T-helper 17 cell (primary cell): ENCODE measurements at regions not wholly inside any gene's neighbourhood (a gene's known extent, or its start where the extent isn't known, plus 50 kb on each side); places are given as distances from the start of the nearest gene placed in this dataset.

Source experiments
- ATAC-seq: fragments of 150-1000 bp; cut with Tn5 transposase; 2 replicates; pipeline ENCODE4 v1.10.0; 2021; ENCODE audit warnings: mild to moderate bottlenecking, moderate library complexity
- DNase-seq, 3 donors: peaks; one replicate each; pipeline versions ENCODE4 v3.0.0 to v3.0.0-alpha.2; 2020 to 2021
- H3K9me3 ChIP-seq: one replicate; pipeline ENCODE4 v1.7.0; 2013; ENCODE audit warnings: low read length, mild to moderate bottlenecking; ENCODE audit not compliant: control insufficient read depth, poor library complexity, severe bottlenecking
- H3K27ac Mint-ChIP-seq: one replicate; pipeline ENCODE4 v1.8.0; 2022; ENCODE audit warnings: mild to moderate bottlenecking, moderate library complexity, mixed read lengths
- H3K27me3 Mint-ChIP-seq: one replicate; pipeline ENCODE4 v1.8.0; 2022; ENCODE audit warnings: mixed read lengths
- H3K36me3 Mint-ChIP-seq: one replicate; pipeline ENCODE4 v1.8.0; 2022; ENCODE audit warnings: low read depth, mixed read lengths
- H3K4me1 Mint-ChIP-seq: one replicate; pipeline ENCODE4 v1.8.0; 2022; ENCODE audit warnings: mild to moderate bottlenecking, mixed read lengths
- H3K4me3 Mint-ChIP-seq: one replicate; pipeline ENCODE4 v1.8.0; 2022; ENCODE audit warnings: mild to moderate bottlenecking, moderate library complexity, mixed read lengths

DNA sequence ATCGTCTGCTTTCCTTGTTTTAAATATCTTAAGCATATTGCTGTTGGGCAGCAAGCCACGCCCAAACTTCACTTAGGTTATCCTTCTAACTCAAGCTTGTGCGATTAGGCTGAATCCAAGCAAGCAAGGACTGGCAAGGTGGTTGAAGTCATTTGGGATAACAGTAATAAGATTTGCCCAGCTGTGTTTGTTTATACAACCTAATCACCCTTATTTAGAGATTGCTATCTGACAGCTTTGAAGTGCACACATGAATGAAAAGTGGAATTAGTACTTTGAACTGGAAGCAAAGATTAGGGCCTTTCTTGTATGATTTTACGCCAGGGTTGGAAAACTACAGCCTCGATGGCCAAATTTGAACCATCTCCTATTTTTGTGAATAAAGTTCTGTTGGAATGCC is 182.1 kb downstream of the ASB9 start:
- DNase-seq (no peak), ATAC-seq (no peak)
- no peak overlapping the region for H3K27ac Mint-ChIP-seq
- no peaks in the 10 kb centered on the region for H3K27me3 Mint-ChIP-seq
- H3K4me1 Mint-ChIP-seq = no peaks in the 10 kb centered on the region
- no peaks in the 10 kb centered on the region for H3K9me3 ChIP-seq
- no peaks in the 10 kb centered on the region for H3K36me3 Mint-ChIP-seq
- H3K4me3 Mint-ChIP-seq = no peak overlapping the region

DNA sequence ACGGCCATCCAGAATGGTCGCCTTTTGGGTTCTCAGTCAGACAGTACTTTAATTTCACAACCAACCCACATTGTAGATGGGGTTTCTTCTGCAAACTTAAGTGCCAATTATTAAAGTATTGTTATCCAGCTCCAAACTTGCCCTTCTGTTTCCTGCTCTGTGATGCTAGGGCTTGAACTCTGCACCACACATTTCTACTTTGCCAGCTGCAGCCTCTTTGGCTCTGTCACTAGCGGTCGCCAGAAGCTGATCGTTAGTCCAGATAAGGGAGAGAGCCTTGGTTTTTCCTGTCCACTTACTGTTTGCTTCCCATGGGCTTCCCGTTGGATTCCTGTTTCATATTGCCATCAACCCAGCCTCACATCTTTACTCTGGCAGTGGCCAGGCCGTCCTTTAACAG is 196.6 kb downstream of the ASB9 start:
- H3K9me3 ChIP-seq = no peaks in the 10 kb centered on the region
- H3K27me3 Mint-ChIP-seq = no peaks in the 10 kb centered on the region
- H3K4me3 Mint-ChIP-seq = no peak overlapping the region
- no peak overlapping the region for H3K27ac Mint-ChIP-seq
- no peak for ATAC-seq
- no peak for DNase-seq
- H3K36me3 Mint-ChIP-seq = no peaks in the 10 kb centered on the region
- H3K4me1 Mint-ChIP-seq = no peaks in the 10 kb centered on the region

DNA sequence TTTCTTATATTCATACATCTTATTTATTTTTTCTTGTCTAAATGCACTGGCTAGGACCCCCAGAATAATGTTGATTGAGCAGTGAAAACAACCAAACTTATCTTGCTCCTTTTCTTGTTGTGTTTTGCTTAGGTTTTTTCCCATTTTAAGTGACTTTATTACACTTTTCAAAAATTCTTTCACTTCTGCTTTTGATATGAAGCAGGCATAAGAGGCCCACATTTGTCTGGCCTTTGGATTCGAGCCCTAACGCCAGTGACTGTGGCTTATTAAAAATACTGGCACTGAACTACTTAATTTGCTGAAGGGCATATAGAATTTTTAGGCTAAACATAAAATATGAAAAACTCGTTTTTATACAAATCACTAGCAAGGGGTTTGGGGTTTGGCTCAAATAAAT is 197.0 kb downstream of the ASB9 start:
- Mint-ChIP-seq H3K4me1 (no peaks in the 10 kb centered on the region), H3K36me3 (no peaks in the 10 kb centered on the region), H3K27me3 (no peaks in the 10 kb centered on the region), H3K27ac (no peak overlapping the region), H3K4me3 (no peak overlapping the region)
- no peak for DNase-seq
- H3K9me3 ChIP-seq = no peaks in the 10 kb centered on the region
- no peak for ATAC-seq

DNA sequence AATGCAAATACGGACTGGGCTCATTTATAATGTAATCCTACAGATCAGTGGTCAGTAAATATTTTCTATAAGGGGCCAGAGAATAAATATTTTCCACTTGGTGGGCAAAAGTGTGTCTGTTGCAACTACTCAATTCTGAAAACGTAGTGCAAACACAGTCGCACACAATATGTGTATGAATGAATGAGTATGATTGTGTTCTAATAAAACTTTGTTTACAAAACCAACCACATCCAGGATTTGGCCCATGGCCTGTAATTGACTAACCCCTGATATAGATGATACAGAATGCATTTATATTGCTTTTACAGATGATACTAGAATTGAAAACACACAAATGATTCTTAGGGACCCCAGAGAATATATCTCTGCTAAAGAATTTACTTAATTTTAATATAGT is 197.6 kb downstream of the ASB9 start:
- Mint-ChIP-seq H3K36me3 (no peaks in the 10 kb centered on the region), H3K4me3 (no peak overlapping the region), H3K27ac (no peak overlapping the region), H3K27me3 (no peaks in the 10 kb centered on the region), H3K4me1 (no peaks in the 10 kb centered on the region)
- no peaks in the 10 kb centered on the region for H3K9me3 ChIP-seq
- no peak for DNase-seq
- ATAC-seq = no peak

DNA sequence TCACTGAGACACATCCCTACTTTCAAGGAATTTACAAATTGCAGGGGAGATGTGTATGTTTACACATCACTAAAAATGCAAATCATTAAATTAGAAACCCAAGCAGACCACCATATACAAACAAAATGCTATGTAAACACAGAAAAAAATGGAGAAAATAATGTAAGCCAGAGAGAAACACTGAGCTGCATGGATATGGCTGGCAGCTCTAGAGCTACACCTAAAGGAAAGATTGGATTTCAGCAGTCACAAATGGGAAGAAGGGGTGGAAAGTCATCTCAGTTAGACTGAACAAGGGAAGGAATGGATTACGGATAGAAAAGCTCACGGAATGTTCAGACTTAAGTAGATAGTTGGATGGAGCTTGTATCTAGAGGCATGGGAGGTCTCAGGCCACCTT is 186.3 kb downstream of the MOSPD2 start:
- Mint-ChIP-seq H3K27me3 (peaks cover 7% of the 10 kb centered on the region), H3K4me1 (peaks cover 2% of the 10 kb centered on the region)

DNA sequence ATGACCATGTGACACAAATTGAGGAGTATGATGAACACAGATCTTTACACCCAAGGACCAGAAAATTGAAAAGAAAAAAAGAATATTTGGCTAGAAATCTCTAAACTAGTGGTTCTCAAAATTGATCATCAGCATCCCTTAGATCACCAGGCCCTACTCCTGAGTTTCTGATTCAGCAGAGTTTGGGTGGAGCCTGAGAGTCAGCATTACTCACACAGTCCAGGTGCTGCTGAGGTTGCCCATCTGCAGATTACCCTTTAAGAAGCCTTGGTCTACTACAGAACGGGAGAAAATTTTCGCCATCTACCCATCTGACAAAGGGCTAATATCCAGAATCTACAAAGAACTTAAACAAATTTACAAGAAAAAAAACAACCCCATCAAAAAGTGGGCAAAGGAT is 182.8 kb downstream of the MOSPD2 start:
- no peaks in the 10 kb centered on the region for H3K27me3 Mint-ChIP-seq
- no peak for DNase-seq
- ATAC-seq = no peak
- H3K4me1 Mint-ChIP-seq = peaks cover 2% of the 10 kb centered on the region
- no peak overlapping the region for H3K27ac Mint-ChIP-seq
- H3K4me3 Mint-ChIP-seq = no peak overlapping the region
- H3K9me3 ChIP-seq = no peaks in the 10 kb centered on the region
- no peaks in the 10 kb centered on the region for H3K36me3 Mint-ChIP-seq

More for the DNA sequence above, 186.3 kb downstream of the MOSPD2 start:
- H3K36me3 Mint-ChIP-seq = no peaks in the 10 kb centered on the region
- ATAC-seq = no peak
- H3K4me3 Mint-ChIP-seq = no peak overlapping the region
- H3K9me3 ChIP-seq = no peaks in the 10 kb centered on the region
- no peak for DNase-seq
- H3K27ac Mint-ChIP-seq = no peak overlapping the region

DNA sequence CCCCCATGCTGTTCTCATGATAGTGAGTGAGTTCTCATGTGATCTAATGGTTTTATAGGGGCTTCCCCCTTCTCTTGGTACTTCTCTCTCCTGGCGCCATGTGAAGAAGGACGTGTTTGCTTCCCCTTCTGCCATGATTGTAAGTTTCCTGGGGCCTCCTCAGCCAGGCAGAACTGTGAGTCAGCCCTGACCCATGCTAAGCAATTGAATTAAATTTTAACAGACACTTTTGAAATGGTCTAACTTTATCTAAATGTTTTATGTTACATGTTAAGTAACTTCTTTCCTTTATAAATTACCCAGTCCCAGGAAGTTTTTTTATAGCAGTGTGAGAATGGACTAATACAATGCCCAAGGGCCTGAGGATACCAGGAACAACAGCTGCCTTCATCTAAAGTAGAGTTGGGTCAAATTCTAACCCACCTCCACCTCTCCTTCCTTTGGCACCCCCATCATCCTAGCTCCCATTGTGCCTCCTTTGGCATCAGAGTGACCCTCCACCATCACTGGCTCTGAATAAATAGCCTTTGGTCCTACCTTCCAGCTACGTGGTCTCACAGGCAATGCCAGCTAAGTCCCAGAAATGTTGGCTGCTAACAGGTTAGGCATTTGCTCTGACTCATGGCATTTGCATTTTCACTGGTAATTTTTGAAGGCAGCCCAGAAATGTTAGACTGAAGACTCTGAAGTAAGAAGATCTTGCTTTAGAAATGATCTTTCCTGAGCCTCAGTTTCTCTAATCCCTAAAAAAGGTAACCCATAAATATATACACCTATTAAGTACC is 182.1 kb downstream of the MOSPD2 start:
- Mint-ChIP-seq H3K27me3 (no peaks in the 10 kb centered on the region), H3K36me3 (no peaks in the 10 kb centered on the region), H3K27ac (no peak overlapping the region), H3K4me1 (peaks cover 2% of the 10 kb centered on the region), H3K4me3 (no peak overlapping the region)
- H3K9me3 ChIP-seq = no peaks in the 10 kb centered on the region
- ATAC-seq (no peak), DNase-seq (no peak)

DNA sequence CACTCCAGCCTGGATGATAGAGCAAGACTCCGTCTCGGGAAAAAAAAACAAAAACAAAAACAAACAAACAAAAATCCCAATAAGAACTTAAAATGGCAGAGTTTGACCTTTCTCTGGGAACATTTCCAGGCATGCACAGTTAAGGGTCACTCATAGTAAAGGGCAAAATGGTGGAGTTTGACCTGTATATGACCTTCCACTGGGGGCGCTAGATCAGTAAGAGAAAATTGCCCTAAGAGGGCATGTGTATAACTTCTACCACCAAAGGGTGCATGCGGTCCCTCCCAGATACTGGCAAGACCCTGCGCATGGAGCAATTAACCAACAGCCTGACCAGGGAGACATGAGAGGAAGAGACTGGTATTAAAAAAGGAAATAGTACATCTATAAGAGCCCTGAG is 177.2 kb downstream of the MOSPD2 start:
- no peak for ATAC-seq
- no peaks in the 10 kb centered on the region for H3K9me3 ChIP-seq
- no peaks in the 10 kb centered on the region for H3K27me3 Mint-ChIP-seq
- no peaks in the 10 kb centered on the region for H3K4me1 Mint-ChIP-seq
- H3K36me3 Mint-ChIP-seq = no peaks in the 10 kb centered on the region
- no peak overlapping the region for H3K4me3 Mint-ChIP-seq
- no peak overlapping the region for H3K27ac Mint-ChIP-seq
- no peak for DNase-seq

DNA sequence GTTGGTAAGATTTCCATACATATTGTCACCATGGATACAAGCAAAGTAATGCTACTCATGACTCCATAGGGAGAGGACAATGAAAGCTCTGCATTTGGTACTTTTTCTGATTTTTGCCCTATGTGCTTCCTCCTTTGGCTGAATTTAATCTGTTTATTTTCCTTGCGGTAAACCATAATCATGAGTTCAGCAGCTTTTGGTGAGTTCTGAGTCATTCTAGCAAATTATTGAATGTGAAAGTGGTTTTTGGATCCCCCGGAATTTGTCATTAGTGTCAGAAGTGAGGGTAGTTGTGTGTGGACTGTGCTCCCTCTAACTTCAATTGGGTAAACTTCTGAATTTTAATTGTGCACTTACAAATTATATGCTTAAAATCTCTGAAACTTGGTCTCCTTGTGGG is 170.3 kb downstream of the MOSPD2 start:
- Mint-ChIP-seq H3K36me3 (no peaks in the 10 kb centered on the region), H3K27me3 (no peaks in the 10 kb centered on the region)
- no peak for ATAC-seq

DNA sequence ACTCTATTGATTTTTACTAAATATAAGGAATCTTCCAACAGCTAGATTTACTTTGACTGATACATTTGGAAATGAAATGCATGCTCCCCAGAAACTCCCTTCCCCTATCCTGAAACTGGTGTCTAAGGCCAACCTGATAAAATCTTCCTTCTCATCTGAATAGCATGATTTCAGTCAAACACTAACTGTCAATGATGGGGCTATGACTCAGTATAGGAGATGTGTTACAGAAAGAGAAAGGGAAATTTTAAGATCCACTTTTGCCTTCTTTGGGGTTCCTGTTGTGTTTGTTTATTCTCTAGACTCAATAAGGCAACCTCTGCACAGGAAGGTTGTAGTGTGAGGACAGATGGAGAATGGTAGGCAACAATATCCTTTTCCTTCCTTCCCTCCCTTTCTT is 160.7 kb downstream of the MOSPD2 start:
- H3K4me3 Mint-ChIP-seq = peak overlapping the region; percentile 15
- ATAC-seq (no peak), DNase-seq (no peak)
- H3K4me1 Mint-ChIP-seq = peaks cover 3% of the 10 kb centered on the region
- no peaks in the 10 kb centered on the region for H3K9me3 ChIP-seq
- H3K36me3 Mint-ChIP-seq = no peaks in the 10 kb centered on the region
- H3K27me3 Mint-ChIP-seq = no peaks in the 10 kb centered on the region
- H3K27ac Mint-ChIP-seq = no peak overlapping the region

More for the DNA sequence above, 170.3 kb downstream of the MOSPD2 start:
- Mint-ChIP-seq H3K4me1 (no peaks in the 10 kb centered on the region), H3K27ac (no peak overlapping the region), H3K4me3 (no peak overlapping the region)
- H3K9me3 ChIP-seq = no peaks in the 10 kb centered on the region
- no peak for DNase-seq

DNA sequence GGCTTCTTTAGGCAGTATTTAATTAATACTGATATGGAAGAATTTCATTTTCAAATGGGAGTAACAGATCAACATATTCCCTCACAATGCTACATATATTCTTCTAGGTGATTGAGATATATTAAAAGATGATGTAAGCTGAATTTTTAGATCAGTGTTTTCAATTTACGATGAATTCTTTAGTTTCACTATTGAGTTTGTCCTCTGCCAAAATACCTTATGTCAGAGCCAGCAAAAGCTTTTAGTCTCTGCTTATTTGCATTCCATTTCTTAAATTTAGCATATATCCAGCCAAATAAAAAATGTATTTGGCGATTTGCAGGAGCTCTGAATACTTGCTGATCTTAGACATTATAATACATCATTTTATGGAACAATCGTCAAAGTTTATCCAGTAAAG is 144.3 kb downstream of the MOSPD2 start:
- Mint-ChIP-seq H3K36me3 (no peaks in the 10 kb centered on the region), H3K4me1 (no peaks in the 10 kb centered on the region), H3K27ac (no peak overlapping the region), H3K27me3 (no peaks in the 10 kb centered on the region), H3K4me3 (no peak overlapping the region)
- ATAC-seq (no peak), DNase-seq (no peak)
- no peaks in the 10 kb centered on the region for H3K9me3 ChIP-seq

DNA sequence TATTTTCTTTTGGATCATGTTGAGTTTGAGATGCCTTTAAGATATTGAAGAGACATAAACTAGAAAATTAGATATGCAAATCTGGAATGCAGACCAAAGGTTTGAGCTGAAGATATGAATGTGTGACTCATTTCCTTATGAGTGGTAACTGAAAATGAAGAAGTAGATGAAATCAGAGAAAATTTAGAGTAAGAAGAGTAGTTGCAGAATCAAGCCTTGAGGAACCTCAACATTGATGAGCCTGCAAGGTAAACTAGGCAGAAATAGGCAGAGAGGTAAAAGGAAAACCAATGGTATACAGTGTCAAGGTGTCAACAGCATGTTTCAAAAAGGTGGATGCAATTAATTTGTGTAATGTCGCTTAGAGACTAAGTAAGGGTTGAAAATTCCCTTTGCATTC is 142.8 kb downstream of the MOSPD2 start:
- Mint-ChIP-seq H3K36me3 (no peaks in the 10 kb centered on the region), H3K27ac (no peak overlapping the region), H3K4me3 (no peak overlapping the region), H3K4me1 (no peaks in the 10 kb centered on the region), H3K27me3 (no peaks in the 10 kb centered on the region)
- ATAC-seq (no peak), DNase-seq (no peak)
- no peaks in the 10 kb centered on the region for H3K9me3 ChIP-seq

DNA sequence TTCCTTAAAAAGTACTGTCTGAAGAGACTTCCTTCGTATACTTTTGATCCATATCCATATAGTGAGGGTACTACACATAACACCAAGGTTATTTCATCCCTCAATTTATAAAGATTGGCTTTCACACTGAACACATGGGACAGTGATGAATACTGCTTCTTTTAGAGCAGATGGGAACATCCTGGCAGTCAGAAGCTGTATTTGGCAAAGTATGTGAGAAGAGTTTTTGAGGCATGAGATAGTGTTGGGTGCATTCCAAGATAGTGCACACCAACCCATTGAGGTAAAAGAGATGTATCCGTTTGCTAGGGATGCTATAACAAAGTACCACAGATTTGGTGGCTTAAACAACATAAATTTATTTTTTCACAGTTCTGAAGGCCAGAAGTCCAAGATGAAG is 141.1 kb downstream of the MOSPD2 start:
- DNase-seq (no peak), ATAC-seq (no peak)
- H3K36me3 Mint-ChIP-seq = no peaks in the 10 kb centered on the region
- no peaks in the 10 kb centered on the region for H3K27me3 Mint-ChIP-seq
- H3K4me3 Mint-ChIP-seq = no peak overlapping the region
- no peak overlapping the region for H3K27ac Mint-ChIP-seq
- no peaks in the 10 kb centered on the region for H3K4me1 Mint-ChIP-seq
- no peaks in the 10 kb centered on the region for H3K9me3 ChIP-seq

DNA sequence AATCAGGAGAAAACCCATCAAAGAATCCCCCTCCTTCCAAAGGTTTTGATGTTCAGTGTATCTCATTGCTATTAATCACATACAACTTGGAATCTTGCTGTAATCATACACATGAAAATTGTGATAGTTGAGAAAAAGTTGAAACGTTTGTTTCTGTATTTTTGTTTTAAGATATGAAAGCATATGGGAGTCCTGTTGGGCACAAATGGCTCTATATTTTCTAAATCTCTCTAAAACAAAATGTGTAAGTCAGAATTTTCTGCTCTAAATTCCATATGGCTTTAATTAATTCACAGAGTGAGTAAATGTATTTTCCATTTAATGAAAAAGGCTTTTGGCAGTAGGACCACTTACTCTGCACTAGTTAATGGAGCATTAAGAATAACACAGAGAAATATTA is 140.2 kb downstream of the MOSPD2 start:
- DNase-seq (no peak), ATAC-seq (no peak)
- Mint-ChIP-seq H3K27ac (no peak overlapping the region), H3K4me1 (no peaks in the 10 kb centered on the region), H3K27me3 (no peaks in the 10 kb centered on the region), H3K36me3 (no peaks in the 10 kb centered on the region), H3K4me3 (no peak overlapping the region)
- H3K9me3 ChIP-seq = no peaks in the 10 kb centered on the region
